Stimulated activated naive CD4-positive, alpha-beta T cell treated with Interleukin-2 at 50 U/mL for 16 hours (primary cell): ENCODE measurements at regions not wholly inside any gene's neighbourhood (a gene's known extent, or its start where the extent isn't known, plus 50 kb on each side); places are given as distances from the start of the nearest gene placed in this dataset.

Experiments
- DNase-seq: peaks from one replicate; lab custom pipeline; 2025; lab: John Stamatoyannopoulos, UW

- no peak for DNase-seq
Observed at GRCh38 chr3:117762621-117763037, 1053.0 kb downstream of the TUSC7 start.

GRCh38 chr3:117763561-117763960, 1054.0 kb downstream of the TUSC7 start:
- no peak for DNase-seq

- no peak for DNase-seq
Observed at GRCh38 chr3:117768581-117768980, 1059.0 kb downstream of the TUSC7 start.

DNA sequence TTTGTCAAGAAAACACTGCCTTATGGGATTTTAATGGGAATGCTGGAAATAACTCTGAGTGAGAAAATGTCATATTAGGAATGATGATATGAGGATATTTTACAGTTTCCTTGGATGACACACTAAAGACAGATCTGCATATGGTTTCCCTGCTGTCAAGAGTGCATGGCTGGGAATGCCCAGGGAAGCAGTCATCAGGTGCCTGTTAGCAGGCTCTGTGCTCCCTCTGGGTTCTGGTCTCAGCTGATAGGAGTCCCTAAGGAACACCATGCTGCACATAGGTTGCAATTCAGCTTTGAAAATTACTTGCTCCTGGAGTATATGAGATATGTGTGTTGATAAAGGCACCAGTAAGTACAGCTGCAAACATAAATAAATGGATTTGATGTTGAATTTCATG, 1064.6 kb downstream of the TUSC7 start:
- no peak for DNase-seq

GRCh38 chr3:117786349-117786748, 1076.8 kb downstream of the TUSC7 start:
- DNase-seq = no peak

- DNase-seq = no peak
Observed at GRCh38 chr3:117788061-117788460, 1078.5 kb downstream of the TUSC7 start.

DNA sequence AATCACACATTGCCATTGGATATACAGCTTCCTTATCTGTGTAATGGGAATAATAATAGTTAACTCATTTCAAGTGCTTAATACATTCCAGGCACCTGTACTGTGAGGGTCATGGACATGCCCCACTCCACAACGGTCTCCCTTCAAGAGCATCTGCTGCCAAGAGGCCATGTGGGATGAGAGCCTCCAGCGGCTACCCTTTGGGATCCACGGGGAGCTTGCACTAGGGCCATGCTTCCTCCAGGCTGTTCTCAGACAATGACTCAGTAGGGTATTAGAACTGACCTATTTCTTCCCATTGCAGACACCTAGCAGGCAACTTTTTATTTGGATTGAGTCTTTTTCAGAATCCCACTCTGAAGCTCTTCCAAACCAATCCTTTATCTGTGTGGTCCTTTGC, 1078.9 kb downstream of the TUSC7 start:
- no peak for DNase-seq

DNA sequence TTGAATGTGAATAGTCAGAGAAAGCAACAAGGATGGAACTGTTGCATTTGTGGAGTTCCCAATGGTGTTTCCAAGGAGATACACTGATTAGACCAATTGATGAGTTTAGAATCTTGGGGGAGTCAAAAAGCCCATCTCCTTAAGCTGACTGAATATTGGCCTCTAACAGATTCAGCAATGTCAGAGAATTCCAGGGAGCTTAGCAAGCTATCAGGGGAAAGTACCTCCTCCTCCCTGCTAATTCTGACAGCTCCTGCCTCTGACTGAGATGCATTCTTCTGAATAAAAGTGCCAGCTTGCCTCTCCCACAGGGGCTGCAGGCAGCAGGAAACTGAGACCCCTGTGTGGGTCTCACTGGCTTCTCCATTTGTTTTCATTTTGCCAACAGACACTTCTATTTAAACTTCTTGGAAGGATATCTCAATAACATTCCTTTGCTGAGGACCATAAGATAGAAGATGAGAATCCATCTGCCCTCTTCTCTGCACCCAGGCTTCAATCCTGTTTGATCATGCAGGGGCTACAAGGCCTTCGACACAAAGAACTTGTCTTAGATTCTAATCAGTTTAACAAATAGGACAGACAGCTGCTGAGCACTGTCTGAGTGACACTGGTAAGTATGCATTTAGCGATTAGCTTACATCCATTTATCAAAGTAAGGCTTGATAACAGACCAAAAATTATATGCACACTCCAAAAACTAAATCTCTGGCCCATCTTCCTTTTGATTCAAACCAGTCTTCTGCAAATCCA, 1080.8 kb downstream of the TUSC7 start:
- DNase-seq = no peak

DNA sequence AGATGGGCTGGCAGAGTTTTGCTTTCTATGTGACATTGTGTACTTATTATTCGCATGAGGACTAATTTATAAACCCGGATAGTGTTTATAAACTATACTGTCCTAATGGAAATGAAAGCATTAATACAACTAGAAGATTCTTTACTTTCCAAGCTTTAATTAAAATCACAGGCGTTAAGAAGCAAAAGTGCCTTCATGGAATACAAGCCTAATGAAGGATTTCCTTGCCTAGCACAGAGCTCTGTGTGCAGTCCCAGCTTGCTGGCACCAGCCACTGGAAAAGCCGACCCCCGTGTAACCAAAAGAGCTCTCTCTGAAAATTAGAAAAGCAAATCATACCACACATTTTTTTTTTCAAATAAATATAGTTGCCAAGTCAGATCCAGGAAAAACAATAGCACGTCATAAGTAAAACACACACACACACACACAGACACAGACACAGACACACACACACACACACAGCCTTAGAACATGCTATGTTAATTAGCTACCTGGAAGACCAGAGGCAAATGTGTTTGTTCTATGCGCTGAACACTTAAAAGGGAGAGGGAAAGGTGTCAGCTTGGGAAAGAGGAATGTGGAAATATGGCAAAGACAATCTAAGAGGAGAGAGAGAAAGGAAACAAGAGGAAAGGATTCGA, 1084.2 kb downstream of the TUSC7 start:
- no peak for DNase-seq

GRCh38 chr3:117798221-117798620, 1088.6 kb downstream of the TUSC7 start:
- DNase-seq = no peak

DNA sequence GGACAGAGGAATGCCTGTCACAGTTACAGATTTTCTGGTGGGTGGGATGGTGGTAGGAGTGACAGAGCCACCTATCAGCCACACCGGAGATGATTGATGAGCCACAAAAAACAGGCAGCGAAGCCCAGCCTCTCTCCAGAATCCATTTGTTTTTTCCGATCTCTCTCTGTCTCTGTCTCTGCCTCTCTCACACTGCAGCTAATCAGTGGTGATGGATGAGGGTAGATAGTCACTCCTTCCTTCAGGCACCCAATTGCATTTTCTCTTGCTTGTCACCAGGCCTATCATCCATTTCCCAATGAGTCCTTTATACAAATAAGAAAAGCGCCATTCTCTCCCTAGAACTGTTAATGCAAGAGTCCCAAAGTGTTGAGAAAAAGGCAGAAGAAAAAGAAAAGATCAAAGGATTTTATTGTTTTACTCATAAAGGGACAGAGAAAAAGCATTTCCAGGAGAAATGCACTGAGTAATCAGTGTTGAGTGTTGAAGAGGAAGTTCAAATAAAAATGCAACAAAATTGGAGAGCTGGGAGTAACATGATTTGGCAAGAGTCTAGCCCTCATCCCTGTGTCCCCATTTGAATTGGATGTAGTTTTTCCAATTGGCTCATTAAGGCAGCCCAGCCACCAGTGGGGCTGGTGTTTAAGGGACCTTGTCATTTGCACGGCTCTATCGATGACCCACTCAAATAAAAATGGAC, 1089.3 kb downstream of the TUSC7 start:
- DNase-seq = no peak

DNA sequence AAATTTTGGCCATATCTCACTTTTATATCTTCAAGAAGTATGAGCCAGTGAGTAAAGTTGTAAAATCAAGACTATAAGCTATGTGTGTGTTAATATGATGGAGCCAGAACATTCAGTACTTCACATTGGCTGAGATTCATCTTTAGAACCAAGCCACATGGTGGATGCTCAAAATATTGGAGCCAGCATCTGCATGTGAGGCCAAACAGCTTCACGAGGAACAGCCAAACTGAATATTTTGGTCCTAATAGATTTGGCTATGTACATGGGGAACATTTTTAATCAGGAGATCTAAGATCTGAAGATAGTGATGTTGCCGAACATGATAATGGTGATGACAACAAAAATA, 1089.8 kb downstream of the TUSC7 start:
- no peak for DNase-seq

GRCh38 chr3:117801912-117802239, 1092.3 kb downstream of the TUSC7 start:
- no peak for DNase-seq

DNA sequence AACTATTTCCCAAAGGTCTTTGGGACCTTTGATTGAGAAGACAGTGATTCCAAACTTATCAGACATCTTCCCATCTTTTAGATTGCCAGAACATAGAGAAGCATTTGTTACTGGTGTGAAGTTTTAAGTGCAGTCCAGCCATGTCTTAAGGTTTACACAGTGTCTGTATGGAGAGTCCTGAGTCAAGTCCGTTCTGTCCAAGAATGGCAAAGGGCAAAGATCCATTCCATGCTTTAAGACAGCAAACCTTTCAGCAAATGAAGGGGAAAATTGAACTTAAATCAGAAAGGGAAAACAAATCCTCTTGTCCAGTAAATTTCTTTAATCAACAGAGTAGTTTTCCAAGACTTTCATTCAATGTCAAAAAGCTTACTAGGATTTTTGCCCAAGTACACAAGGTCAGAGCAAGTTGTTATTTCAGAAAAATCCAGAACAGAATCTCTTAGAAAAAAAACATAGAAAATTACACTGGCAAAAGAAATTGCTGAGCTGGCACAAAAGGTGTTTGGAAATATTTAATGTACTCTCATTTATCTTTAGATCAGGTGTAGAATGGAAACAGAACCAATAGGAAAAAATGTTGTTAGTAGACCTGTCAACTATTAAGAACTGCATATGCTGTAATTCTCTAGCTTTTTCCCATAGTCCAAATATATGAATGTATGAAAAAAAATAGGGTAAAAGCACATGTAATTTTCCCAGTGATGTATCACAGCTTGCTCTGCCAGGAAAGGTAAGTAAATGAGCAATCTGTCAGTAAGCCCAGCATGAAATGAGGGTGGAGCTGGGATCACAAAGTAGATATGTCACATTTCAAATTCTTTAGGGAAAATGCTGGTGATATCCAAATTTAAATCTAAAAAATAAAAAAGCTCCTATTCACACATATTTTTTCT, 1099.9 kb downstream of the TUSC7 start:
- no peak for DNase-seq

- DNase-seq = no peak
Observed at GRCh38 chr3:117811786-117812185, 1102.2 kb downstream of the TUSC7 start.

DNA sequence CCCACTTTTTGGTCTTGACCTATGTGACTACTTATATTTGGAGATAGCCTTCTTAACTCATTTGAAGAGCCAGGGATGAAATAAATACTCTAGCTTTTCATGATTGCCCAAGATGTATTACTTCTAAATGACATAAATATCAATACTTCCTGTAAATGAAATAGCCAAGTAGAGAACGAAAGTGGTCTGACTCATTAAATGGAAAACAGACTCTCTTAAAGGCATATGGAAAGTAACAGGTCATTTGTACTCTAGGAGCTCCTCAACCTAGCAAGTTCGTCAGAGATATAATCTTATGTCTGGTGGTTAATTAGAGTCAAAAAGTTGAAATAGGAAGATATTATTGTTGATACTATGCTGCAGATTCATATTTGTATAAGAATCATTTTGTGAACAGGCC, 1105.4 kb downstream of the TUSC7 start:
- DNase-seq = no peak

DNA sequence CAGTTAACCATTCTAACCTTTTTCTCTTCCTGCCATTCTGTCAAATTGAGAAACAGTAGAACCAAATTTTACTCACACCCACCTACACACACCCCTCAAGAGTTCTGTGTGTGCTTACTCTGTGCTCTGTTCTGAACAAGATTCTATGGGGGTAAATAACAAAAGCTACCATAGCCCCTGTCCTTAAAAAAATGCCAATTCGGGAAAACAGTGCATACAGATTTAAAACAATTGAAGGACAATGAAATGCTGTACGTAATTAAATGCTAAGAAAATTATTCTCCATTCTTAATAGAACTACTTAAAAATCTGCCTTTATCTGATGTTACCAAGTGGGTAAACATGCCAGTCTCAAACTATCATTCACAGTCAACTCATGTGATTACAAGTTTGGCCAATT, 1107.5 kb downstream of the TUSC7 start:
- DNase-seq = no peak

DNA sequence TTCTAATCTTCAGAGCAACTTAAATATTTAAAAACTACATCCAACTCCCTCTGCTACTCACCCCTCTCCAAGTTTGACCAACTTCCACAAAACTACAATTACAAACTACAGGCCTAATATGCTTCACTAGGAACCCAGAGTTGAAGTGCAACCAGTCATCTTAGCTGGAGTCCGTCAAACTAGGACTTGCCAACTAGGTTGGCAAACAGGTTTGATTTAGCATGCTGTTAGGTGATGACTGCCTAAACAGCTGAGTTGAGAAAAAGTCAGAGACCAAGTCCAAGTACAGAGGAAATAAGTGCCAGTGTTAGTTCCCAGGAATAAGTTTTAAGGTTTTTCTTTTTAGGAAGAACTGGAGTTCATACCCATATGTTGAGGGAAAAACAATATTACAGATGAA, 1109.0 kb downstream of the TUSC7 start:
- DNase-seq = no peak

GRCh38 chr3:117820658-117821299, 1111.2 kb downstream of the TUSC7 start:
- no peak for DNase-seq

GRCh38 chr3:117822416-117822815, 1112.8 kb downstream of the TUSC7 start:
- DNase-seq = no peak

- DNase-seq = no peak
Observed at GRCh38 chr3:117836296-117836695, 1126.7 kb downstream of the TUSC7 start.

DNA sequence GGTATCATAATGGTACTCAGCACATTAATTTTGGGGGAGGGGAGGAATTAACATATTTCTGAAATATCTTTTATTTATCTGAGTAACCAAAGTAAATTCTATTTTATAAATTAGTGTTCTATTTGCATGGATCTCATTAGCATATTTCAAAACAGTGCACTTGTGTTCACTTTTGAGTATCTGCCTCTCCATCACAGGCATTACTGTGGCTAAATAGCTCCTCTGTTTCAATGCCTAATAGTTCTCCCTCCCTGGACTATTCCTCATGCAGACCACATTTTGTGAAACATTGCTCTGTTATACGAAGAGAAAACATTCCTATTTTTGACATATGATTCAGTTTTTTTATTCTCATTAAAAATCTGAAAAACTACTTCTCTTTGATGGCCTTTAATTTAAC, 1127.8 kb downstream of the TUSC7 start:
- DNase-seq = no peak
